ENCODE measurements at regions not wholly inside any gene's neighbourhood (a gene's known extent, or its start where the extent isn't known, plus 50 kb on each side); places are given as distances from the start of the nearest gene placed in this dataset.
A peak's percentile ranks its signal among the peaks of the same experiment; 100 is the strongest.

GRCh38 chr14:89598548-89599186 lies 181.6 kb upstream of the FOXN3 start:
- TF ChIP-seq CTCF (IDR thresholded peaks at IDR 0.05; ENCODE audit: low read length, missing control alignments) = no peak
- DNase-seq (ENCODE audit: low read depth) = peak; percentile 38
- H3K4me3 ChIP-seq (replicated peaks; ENCODE audit: low read depth, low read length) = no peak overlapping the region

GRCh38 chr14:89592961-89593360 lies 175.9 kb upstream of the FOXN3 start:
- no peak for DNase-seq (ENCODE audit: low read depth)
- TF ChIP-seq CTCF (IDR thresholded peaks at IDR 0.05; ENCODE audit: low read length, missing control alignments) = no peak
- no peak overlapping the region for H3K4me3 ChIP-seq (replicated peaks; ENCODE audit: low read depth, low read length)

GRCh38 chr14:89589400-89590118 lies 172.5 kb upstream of the FOXN3 start:
- no peak overlapping the region for H3K4me3 ChIP-seq (replicated peaks; ENCODE audit: low read depth, low read length)
- DNase-seq (ENCODE audit: low read depth) = no peak
- no peak for TF ChIP-seq CTCF (IDR thresholded peaks at IDR 0.05; ENCODE audit: low read length, missing control alignments)

DNA sequence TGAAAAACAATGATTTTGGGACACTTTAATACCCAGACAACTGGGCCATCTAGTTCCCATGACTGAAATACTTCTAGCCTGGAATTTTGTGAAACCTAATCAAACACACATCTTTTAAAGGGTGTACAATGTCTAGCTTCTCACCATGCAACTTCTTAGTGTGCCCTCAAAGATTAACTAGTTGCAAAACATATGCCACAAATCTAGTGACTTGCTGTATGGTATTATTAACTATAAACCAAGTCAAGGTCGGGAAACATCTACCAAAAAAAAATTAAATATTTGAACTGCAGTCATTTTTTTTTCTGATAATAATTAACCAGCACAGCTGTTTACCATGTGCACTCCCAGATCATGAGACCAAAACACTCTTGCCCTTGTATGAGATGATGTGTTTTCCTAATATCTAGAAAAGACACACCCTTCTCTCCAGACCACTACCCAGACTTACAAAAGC lies 171.8 kb upstream of the FOXN3 start:
- no peak for DNase-seq (ENCODE audit: low read depth)
- TF ChIP-seq CTCF (IDR thresholded peaks at IDR 0.05; ENCODE audit: low read length, missing control alignments) = no peak
- no peak overlapping the region for H3K4me3 ChIP-seq (replicated peaks; ENCODE audit: low read depth, low read length)

- H3K4me3 ChIP-seq (replicated peaks; ENCODE audit: low read depth, low read length) = no peak overlapping the region
- TF ChIP-seq CTCF (IDR thresholded peaks at IDR 0.05; ENCODE audit: low read length, missing control alignments) = no peak
- no peak for DNase-seq (ENCODE audit: low read depth)
Measured at GRCh38 chr14:89588016-89588415, 171.0 kb upstream of the FOXN3 start.

DNA sequence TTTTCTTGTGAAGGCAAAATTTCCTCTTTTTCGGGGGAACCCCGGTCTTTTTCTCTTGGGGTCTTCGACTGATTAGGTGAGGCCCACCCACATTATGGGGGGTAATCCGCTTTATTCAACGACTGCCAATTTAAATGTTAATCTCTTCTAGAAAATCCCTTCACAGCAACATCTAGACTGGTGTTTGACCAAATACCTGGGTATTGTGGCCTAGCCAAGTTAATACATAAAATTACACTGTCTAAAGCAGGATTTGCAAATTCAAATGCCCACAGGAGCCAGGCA lies 170.0 kb upstream of the FOXN3 start:
- DNase-seq (ENCODE audit: low read depth) = no peak
- TF ChIP-seq CTCF (IDR thresholded peaks at IDR 0.05; ENCODE audit: low read length, missing control alignments) = no peak
- H3K4me3 ChIP-seq (replicated peaks; ENCODE audit: low read depth, low read length) = no peak overlapping the region

All from fibroblast of pulmonary artery (primary cell).